K562 (cell line): ENCODE measurements at regions not wholly inside any gene's neighbourhood (a gene's known extent, or its start where the extent isn't known, plus 50 kb on each side); places are given as distances from the start of the nearest gene placed in this dataset.

Experiments
- ATAC-seq: fragments of 200-7000 bp; cut with Tn5 transposase; 3 replicates; pipeline ENCODE4 v1.9.1; 2020; ENCODE audit warnings: moderate library complexity
- BruUV-seq: library from RNA; stranded (reverse); fragments of 400-500 nt; replicated peaks from 2 replicates; lab custom pipeline; 2021; lab: Mats Ljungman, UMichigan
- CTCF ChIA-PET: fragments of 300-600 bp; formaldehyde crosslinking; extraction: SDS; loops from one replicate; lab custom pipeline; 2021; ENCODE audit warnings: low intra/inter-chr PET ratio; lab: Yijun Ruan, JAX
- POLR2A ChIA-PET: fragments of 300-600, 350-650 bp; sonication (Branson Sonifier 250); formaldehyde crosslinking; extraction: SDS; loops from one replicate; lab custom pipeline; 2021; ENCODE audit warnings: antibody characterized with exemption, inconsistent platforms; lab: Yijun Ruan, JAX
- DNase-seq, 4 experiments: peaks; one replicate each; pipeline versions ENCODE4 v3.0.0 to v3.0.0-alpha.2; 2011 to 2018; ENCODE audit warnings: low spot score in 3 of 4, mixed read lengths in 3 of 4; ENCODE audit errors: extremely low read depth in 1 of 4
- FAIRE-seq: peaks from 2 replicates; lab custom pipeline; 2011; peaks lifted over from hg19 to GRCh38; lab: Jason Lieb, UNC
- H2AFZ ChIP-seq: 2 replicates; pipeline ENCODE4 v1.6.0; 2011; ENCODE audit warnings: low read depth, low read length, control low read depth, inconsistent platforms
- H3K27ac ChIP-seq: fragments of 200-600 bp; 3 replicates; pipeline ENCODE4 v1.8.0; 2011; ENCODE audit warnings: low read depth, mild to moderate bottlenecking, control low read depth, inconsistent platforms, low read length, moderate library complexity, mixed read lengths; ENCODE audit errors: extremely low read depth
- H3K27me3 ChIP-seq, 2 experiments: fragments of 300-600 bp in 1 of 2; 2 replicates in 1 of 2; 3 replicates in 1 of 2; pipeline versions ENCODE4 v1.6.0 to v1.8.0; 2011; ENCODE audit warnings: inconsistent platforms in 2 of 2, low read length in 2 of 2, mild to moderate bottlenecking in 1 of 2, mixed read lengths in 1 of 2, moderate library complexity in 1 of 2; ENCODE audit not compliant: control insufficient read depth in 2 of 2, insufficient read depth in 2 of 2
- H3K36me3 ChIP-seq: fragments of 300-600 bp; 3 replicates; pipeline ENCODE4 v1.8.0; 2011; ENCODE audit warnings: mild to moderate bottlenecking, low read length, inconsistent platforms; ENCODE audit not compliant: control insufficient read depth, insufficient read depth
- H3K4me1 ChIP-seq, 2 experiments: fragments of 200-600 bp in 1 of 2; replicated peaks in 1 of 2; 2 replicates in 1 of 2; 3 replicates in 1 of 2; pipeline versions ENCODE4 v1.5.1 to v1.8.0; 2011; ENCODE audit warnings: inconsistent platforms in 2 of 2, low read length in 2 of 2, mild to moderate bottlenecking in 1 of 2, mixed read lengths in 1 of 2, moderate library complexity in 1 of 2; ENCODE audit not compliant: control insufficient read depth in 2 of 2, insufficient read depth in 2 of 2
- H3K4me2 ChIP-seq: 2 replicates; pipeline ENCODE4 v1.6.1; 2011; ENCODE audit warnings: low read length, control low read depth, inconsistent platforms, mixed read lengths; ENCODE audit not compliant: insufficient read depth
- H3K4me3 ChIP-seq: fragments of 200-600 bp; sonication (generic), shearing (Covaris generic); 2 replicates; pipeline ENCODE4 v1.5.1; 2016; ENCODE audit warnings: control low read depth, inconsistent platforms
- H3K79me2 ChIP-seq: fragments of 200-600 bp; 3 replicates; pipeline ENCODE4 v1.8.0; 2011; ENCODE audit warnings: low read length, inconsistent platforms; ENCODE audit not compliant: control insufficient read depth, insufficient read depth
- H3K9ac ChIP-seq, 2 experiments: 2 replicates each; pipeline versions ENCODE4 v1.6.0 to v1.6.1; 2011; ENCODE audit warnings: low read depth in 2 of 2, low read length in 2 of 2, control low read depth in 1 of 2, inconsistent platforms in 1 of 2, mild to moderate bottlenecking in 1 of 2, mixed read lengths in 1 of 2; ENCODE audit not compliant: insufficient read depth in 1 of 2
- H3K9me1 ChIP-seq: one replicate; pipeline ENCODE4 v1.6.0; 2011; ENCODE audit warnings: inconsistent platforms, mild to moderate bottlenecking, low read length, moderate library complexity; ENCODE audit not compliant: control insufficient read depth, insufficient read depth
- H3K9me3 ChIP-seq: replicated peaks from 2 replicates; pipeline ENCODE4 v1.5.1; 2011; ENCODE audit warnings: low read depth, low read length, inconsistent platforms; ENCODE audit not compliant: control insufficient read depth, insufficient read depth
- H4K20me1 ChIP-seq: replicated peaks from 2 replicates; pipeline ENCODE4 v1.6.1; 2011; ENCODE audit warnings: low read length, inconsistent platforms, mixed read lengths; ENCODE audit not compliant: control insufficient read depth, insufficient read depth
- NFIC ChIP-seq: fragments of 450-650 bp; IDR thresholded peaks from 2 replicates; pipeline ENCODE4 v1.6.1; 2017; ENCODE audit warnings: mild to moderate bottlenecking, inconsistent platforms
- NFIX ChIP-seq: fragments of 250-450 bp; sonication (Bioruptor Pico); IDR thresholded peaks from 2 replicates; pipeline ENCODE4 v1.4.0; 2020; ENCODE audit warnings: low read depth, mild to moderate bottlenecking, moderate library complexity
- STAT6 ChIP-seq: sonication (generic); formaldehyde crosslinking; IDR thresholded peaks from 2 replicates; pipeline ENCODE4 v1.8.1; 2023; ENCODE audit warnings: mild to moderate bottlenecking, missing genetic modification reagents
- THRAP3 ChIP-seq: fragments of 450-650 bp; IDR thresholded peaks from 2 replicates; pipeline ENCODE4 v1.6.1; 2016; ENCODE audit warnings: mild to moderate bottlenecking, inconsistent platforms, borderline replicate concordance
- TRIM25 ChIP-seq: fragments of 450-650 bp; IDR thresholded peaks from 2 replicates; pipeline ENCODE4 v1.7.0; 2016; ENCODE audit warnings: borderline replicate concordance
- WGBS: fragments of 100-300 bp; shearing (Covaris generic); methylation state at CpG from one replicate; pipeline ENCODE4 v1.1.6; 2016; ENCODE audit warnings: low coverage, mixed read lengths; ENCODE audit not compliant: insufficient coverage; ENCODE audit errors: missing lambda C conversion rate; 5-methylcytosine and 5-hydroxymethylcytosine counted together
- in situ Hi-C: fragments of 300-500 bp; cut with MboI; formaldehyde crosslinking; loops from 4 replicates; pipeline ENCODE4 v1.15.0; 2018; ENCODE audit warnings: inconsistent platforms, mixed read lengths
- intact Hi-C: fragments of 100-400 bp; cut with micrococcal nuclease; formaldehyde crosslinking; loops from 2 replicates; pipeline ENCODE4 v1.14.2; 2022
- TF ChIP-seq, protein P1 (sequence below): fragments of 250-450 bp; sonication (Bioruptor Pico); IDR thresholded peaks from 2 replicates; pipeline ENCODE4 v1.5.0; 2021; ENCODE audit warnings: mild to moderate bottlenecking, borderline replicate concordance

DNA sequence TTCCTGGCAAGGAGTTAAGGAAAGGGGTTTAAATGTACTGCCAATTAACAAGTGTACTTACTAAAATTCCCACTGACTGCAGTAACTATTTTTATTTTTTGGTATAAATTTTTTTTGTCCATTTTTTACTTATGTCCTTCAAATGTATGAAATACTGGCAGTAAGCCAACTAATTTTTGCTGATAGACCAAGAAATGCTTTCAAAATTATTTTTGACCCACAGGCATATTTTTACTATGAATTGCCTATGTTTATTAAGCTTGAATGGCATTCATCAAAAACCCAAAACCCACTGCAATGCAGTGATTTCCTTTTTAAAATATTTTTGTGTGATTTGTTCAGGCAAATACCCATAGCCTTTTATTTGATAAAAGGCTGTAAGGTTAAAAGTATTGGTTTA lies 560.1 kb downstream of the UTRN start:
- BruUV-seq = no TSS peak
- DNase-seq = no peak
- no peaks in the 10 kb centered on the region for H3K9me1 ChIP-seq
- no peak overlapping the region for H3K9ac ChIP-seq
- no peaks in the 10 kb centered on the region for H3K79me2 ChIP-seq
- H3K4me1 ChIP-seq = no peaks in the 10 kb centered on the region; a peak in 1 of 5 replicates
- H3K27ac ChIP-seq = no peak overlapping the region
- no peak for ATAC-seq
- no peak for TF ChIP-seq TRIM25
- peak; percentile 81 for TF ChIP-seq NFIC
- TF ChIP-seq NFIX (CRISPR knock-in tag) = peak; percentile 83
- H3K4me2 ChIP-seq = no peak overlapping the region
- FAIRE-seq = no peak
- H2AFZ ChIP-seq = no peak overlapping the region
- ChIA-PET POLR2A (no interaction called here), CTCF (no interaction called here)
- no peaks in the 10 kb centered on the region for H4K20me1 ChIP-seq
- H3K4me3 ChIP-seq = no peak overlapping the region
- no peaks in the 10 kb centered on the region for H3K27me3 ChIP-seq
- in situ Hi-C loops = no loop called here
- intact Hi-C loops = no loop called here
- no peaks in the 10 kb centered on the region for H3K9me3 ChIP-seq
- H3K36me3 ChIP-seq = no peaks in the 10 kb centered on the region

DNA sequence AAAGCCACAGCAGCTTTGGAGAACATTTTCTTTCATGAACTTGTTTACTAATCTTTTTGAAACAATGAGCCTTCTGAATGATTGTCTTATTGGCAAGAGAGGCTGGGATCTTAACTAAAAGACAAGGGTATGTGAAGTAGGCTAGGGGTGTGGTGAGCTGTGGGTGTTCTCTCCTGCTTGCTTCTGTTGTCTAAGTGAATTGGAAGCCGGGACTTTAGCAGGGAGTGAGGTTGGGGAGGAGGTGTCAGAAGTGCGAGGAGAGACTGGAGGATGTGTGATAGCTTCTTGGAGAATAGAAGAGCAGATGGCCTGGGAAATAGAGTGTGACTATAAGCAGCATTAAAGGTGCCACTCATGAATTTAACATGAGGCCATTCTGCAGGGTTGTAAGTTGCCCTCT lies 562.8 kb downstream of the UTRN start:
- no peak overlapping the region for H2AFZ ChIP-seq
- FAIRE-seq (no peak), DNase-seq (no peak), ATAC-seq (no peak)
- TF ChIP-seq THRAP3 (no peak), STAT6 (CRISPR knock-in tag) (no peak)
- TF ChIP-seq, protein P1, sequence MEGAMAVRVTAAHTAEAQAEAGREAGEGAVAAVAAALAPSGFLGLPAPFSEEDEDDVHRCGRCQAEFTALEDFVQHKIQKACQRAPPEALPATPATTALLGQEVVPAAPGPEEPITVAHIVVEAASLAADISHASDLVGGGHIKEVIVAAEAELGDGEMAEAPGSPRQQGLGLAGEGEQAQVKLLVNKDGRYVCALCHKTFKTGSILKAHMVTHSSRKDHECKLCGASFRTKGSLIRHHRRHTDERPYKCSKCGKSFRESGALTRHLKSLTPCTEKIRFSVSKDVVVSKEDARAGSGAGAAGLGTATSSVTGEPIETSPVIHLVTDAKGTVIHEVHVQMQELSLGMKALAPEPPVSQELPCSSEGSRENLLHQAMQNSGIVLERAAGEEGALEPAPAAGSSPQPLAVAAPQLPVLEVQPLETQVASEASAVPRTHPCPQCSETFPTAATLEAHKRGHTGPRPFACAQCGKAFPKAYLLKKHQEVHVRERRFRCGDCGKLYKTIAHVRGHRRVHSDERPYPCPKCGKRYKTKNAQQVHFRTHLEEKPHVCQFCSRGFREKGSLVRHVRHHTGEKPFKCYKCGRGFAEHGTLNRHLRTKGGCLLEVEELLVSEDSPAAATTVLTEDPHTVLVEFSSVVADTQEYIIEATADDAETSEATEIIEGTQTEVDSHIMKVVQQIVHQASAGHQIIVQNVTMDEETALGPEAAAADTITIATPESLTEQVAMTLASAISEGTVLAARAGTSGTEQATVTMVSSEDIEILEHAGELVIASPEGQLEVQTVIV (CRISPR knock-in tag) = no peak
- H3K4me1 ChIP-seq = no peaks in the 10 kb centered on the region; a peak in 1 of 5 replicates
- BruUV-seq = no TSS peak
- ChIA-PET CTCF (no interaction called here), POLR2A (no interaction called here)
- no peaks in the 10 kb centered on the region for H3K9me3 ChIP-seq
- H3K27me3 ChIP-seq = no peaks in the 10 kb centered on the region
- WGBS = 29% methylated on average over 2 of the region's 2 CpGs
- no peak overlapping the region for H3K27ac ChIP-seq
- intact Hi-C loops (no loop called here), in situ Hi-C loops (no loop called here)
- H3K9me1 ChIP-seq = no peaks in the 10 kb centered on the region
- no peaks in the 10 kb centered on the region for H3K79me2 ChIP-seq
- no peak overlapping the region for H3K4me3 ChIP-seq
- H4K20me1 ChIP-seq = no peaks in the 10 kb centered on the region
- H3K36me3 ChIP-seq = no peaks in the 10 kb centered on the region
- H3K9ac ChIP-seq = no peak overlapping the region
- H3K4me2 ChIP-seq = no peak overlapping the region
